Thyroid gland (tissue), 4 donors: ENCODE measurements at regions not wholly inside any gene's neighbourhood (a gene's known extent, or its start where the extent isn't known, plus 50 kb on each side); places are given as distances from the start of the nearest gene placed in this dataset.

ENCODE experiments used
- DNase-seq, 2 donors: peaks; one replicate each; pipeline ENCODE4 v3.0.0-alpha.2; 2019
- H3K27ac ChIP-seq, 3 donors: fragments of 200-600 bp; sonication (generic); 1 replicate in 2 of 3; 2 replicates in 1 of 3; pipeline ENCODE4 v1.5.1; 2016 to 2019; ENCODE audit warnings: mild to moderate bottlenecking in 1 of 3, moderate library complexity in 1 of 3
- H3K27me3 ChIP-seq: fragments of 200-600 bp; sonication (generic); one replicate; pipeline ENCODE4 v1.5.1; 2019
- H3K36me3 ChIP-seq, 2 donors: fragments of 200-600 bp; sonication (generic); one replicate each; pipeline ENCODE4 v1.5.1; 2016 to 2019
- H3K4me1 ChIP-seq, 2 donors: fragments of 200-600 bp; sonication (generic); one replicate each; pipeline ENCODE4 v1.5.1; 2017 to 2019
- H3K4me3 ChIP-seq, 3 donors: fragments of 200-600 bp; sonication (generic); replicated peaks in 1 of 3; 1 replicate in 2 of 3; 2 replicates in 1 of 3; pipeline ENCODE4 v1.5.1; 2016; ENCODE audit warnings: mild to moderate bottlenecking in 1 of 3
- H3K9me3 ChIP-seq: fragments of 200-600 bp; sonication (generic); one replicate; pipeline ENCODE4 v1.5.1; 2017
- POLR2A ChIP-seq, 2 donors: fragments of 450-650 bp; IDR thresholded peaks; one replicate each; pipeline ENCODE4 v1.6.1; 2017; ENCODE audit warnings: antibody characterized with exemption in 2 of 2, mild to moderate bottlenecking in 2 of 2, moderate library complexity in 1 of 2
- WGBS, 2 donors: methylation state at CpG; one replicate each; pipeline ENCODE4 v1.1.5; 2017; 5-methylcytosine and 5-hydroxymethylcytosine counted together
- intact Hi-C: fragments of 100-400 bp; cut with DNase I; formaldehyde crosslinking; loops from one replicate; pipeline ENCODE4 v1.15.1; 2023
- TF ChIP-seq, protein P1 (sequence below), 6 experiments: fragments of 200-600 bp in 3 of 6; fragments of 450-650 bp in 3 of 6; sonication (generic) in 3 of 6; IDR thresholded peaks; one replicate each; pipeline ENCODE4 v1.5.1; 2016 to 2019; ENCODE audit warnings: antibody characterized with exemption in 6 of 6, mild to moderate bottlenecking in 2 of 6, inconsistent platforms in 1 of 6, moderate library complexity in 1 of 6

DNA sequence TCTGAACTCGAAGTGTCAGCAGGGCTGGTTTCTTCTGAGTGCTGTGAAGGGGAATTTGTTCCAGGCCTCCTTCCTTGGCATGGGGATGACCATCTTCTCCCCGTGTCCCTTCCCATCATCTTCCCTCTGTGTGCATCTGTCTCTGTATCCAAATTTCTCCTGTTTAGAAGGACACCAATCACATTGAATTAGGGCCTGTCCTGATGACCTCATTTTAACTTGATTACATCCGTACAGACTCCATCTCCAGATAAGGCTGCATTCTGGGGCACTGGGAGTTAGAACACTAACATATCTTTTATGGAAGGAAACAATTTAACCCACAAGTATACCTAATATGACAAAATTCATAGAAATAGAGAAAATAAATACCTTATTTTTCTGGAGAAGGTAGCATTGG is 76.8 kb upstream of the ANKRD1 start:
- no peak for TF ChIP-seq POLR2A (IDR thresholded peaks at IDR 0.05)
- TF ChIP-seq, protein P1, sequence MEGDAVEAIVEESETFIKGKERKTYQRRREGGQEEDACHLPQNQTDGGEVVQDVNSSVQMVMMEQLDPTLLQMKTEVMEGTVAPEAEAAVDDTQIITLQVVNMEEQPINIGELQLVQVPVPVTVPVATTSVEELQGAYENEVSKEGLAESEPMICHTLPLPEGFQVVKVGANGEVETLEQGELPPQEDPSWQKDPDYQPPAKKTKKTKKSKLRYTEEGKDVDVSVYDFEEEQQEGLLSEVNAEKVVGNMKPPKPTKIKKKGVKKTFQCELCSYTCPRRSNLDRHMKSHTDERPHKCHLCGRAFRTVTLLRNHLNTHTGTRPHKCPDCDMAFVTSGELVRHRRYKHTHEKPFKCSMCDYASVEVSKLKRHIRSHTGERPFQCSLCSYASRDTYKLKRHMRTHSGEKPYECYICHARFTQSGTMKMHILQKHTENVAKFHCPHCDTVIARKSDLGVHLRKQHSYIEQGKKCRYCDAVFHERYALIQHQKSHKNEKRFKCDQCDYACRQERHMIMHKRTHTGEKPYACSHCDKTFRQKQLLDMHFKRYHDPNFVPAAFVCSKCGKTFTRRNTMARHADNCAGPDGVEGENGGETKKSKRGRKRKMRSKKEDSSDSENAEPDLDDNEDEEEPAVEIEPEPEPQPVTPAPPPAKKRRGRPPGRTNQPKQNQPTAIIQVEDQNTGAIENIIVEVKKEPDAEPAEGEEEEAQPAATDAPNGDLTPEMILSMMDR (IDR thresholded peaks at IDR 0.05), result no peak
- intact Hi-C loops, result no loop called here
- 84 to 85% methylated on average over 3 of the region's 3 CpGs for WGBS, 2 donors
- Histone ChIP-seq H3K27ac (no peak overlapping the region), H3K27me3 (no peaks in the 10 kb centered on the region), H3K4me3 (no peak overlapping the region), H3K9me3 (no peaks in the 10 kb centered on the region), H3K36me3 (no peaks in the 10 kb centered on the region), H3K4me1 (no peaks in the 10 kb centered on the region)
- no peak for DNase-seq

DNA sequence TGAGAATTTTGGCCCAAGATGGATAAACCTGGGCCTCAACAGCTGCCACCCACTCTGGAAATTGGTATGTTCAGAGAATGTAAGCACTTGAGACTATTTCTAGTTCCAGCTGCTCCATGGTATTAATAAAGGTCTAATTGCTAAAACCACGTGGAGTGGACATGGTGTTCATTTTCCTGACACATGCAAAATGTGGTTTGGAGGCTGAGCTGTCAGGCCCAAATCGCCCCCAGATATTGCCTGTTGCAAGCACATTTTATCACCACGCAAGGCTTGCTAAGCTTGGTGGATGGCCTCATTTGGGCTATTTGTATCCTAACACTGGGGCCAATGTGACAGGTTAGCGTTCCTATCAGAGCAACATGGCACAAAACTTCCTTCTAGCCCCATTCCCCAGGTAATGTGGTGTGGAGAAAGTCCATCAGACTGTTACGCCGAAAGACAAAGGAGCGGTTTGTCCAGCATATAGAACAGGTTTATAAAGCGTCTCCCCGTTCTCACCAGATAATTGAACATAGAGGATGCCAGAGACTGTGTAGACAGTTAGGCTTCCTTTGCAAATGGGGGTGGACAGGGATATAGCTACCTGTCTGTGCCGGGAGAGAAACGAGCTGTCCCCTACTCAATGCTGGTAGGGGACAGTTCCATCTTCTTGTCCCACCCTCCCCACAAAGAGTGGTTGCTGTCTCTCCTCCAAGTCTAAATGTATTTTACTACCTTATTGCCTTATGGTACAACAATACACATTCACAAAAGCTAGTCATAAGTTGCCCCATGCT is 78.0 kb upstream of the ANKRD1 start:
- no peak for TF ChIP-seq POLR2A (IDR thresholded peaks at IDR 0.05)
- TF ChIP-seq, protein P1 (IDR thresholded peaks at IDR 0.05), result no peak
- H3K27ac ChIP-seq, result no peak overlapping the region
- H3K4me1 ChIP-seq, result no peaks in the 10 kb centered on the region
- intact Hi-C loops, result no loop called here
- no peak for DNase-seq
- WGBS, 2 donors, result 87 to 91% methylated on average over 11 of the region's 11 CpGs
- no peaks in the 10 kb centered on the region for H3K27me3 ChIP-seq
- no peaks in the 10 kb centered on the region for H3K9me3 ChIP-seq
- H3K4me3 ChIP-seq, result no peak overlapping the region
- no peaks in the 10 kb centered on the region for H3K36me3 ChIP-seq

DNA sequence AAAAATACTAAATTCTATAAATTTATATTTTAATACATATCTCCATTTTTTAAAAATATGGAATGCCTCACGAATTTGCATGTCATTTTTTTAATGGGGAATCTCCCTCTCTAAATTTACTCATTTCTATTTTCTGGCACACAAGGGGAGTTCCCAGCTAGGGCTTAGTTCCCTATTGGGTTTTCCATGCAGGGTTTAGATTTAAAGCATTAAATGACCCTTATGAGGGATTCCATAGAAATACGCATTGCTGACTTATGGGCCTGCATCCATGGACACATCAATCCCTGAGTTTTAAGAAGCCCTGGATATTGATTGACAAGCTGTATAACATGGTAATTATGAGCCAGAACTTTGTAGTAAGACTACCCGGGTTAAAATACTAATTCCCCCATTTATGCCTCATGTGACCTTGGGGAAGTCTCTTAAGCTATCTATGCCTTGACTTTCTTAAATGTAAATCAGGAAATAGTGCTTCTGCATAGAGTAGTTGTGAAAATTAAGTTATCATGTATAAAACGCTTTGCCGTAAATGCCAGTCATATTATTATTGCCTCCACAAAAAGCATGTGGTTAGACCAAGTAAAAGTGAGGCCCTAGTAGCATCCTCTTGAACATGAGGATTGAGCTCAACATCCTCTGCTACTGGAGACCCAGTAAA is 78.8 kb upstream of the ANKRD1 start:
- intact Hi-C loops, result no loop called here
- WGBS, 2 donors, result 86 to 88% methylated on average over 5 of the region's 5 CpGs
- no peaks in the 10 kb centered on the region for H3K36me3 ChIP-seq

DNA sequence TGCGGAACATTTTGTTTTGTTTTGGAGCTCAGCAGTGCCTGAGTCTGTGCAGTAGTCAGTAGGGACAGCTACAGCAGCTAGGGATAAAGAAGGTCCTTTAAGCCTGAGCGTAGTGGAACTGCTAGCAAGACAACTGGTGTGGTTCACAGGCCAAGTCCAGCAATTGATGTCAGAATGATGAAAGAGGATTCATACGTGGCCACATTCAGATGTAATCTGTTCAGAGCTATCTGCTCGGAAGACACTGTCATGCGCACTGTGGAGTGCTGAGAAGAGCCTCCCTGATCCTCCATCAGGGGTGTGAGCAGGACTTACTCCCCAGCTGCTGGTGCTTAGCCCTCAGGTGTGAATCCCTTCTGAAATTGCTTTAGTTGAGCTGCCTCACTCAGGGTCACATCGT is 79.6 kb upstream of the ANKRD1 start:
- intact Hi-C loops, result no loop called here
- Histone ChIP-seq H3K27ac (no peak overlapping the region), H3K4me1 (no peaks in the 10 kb centered on the region), H3K36me3 (no peaks in the 10 kb centered on the region), H3K27me3 (no peaks in the 10 kb centered on the region), H3K4me3 (no peak overlapping the region), H3K9me3 (no peaks in the 10 kb centered on the region)
- TF ChIP-seq, protein P1 (IDR thresholded peaks at IDR 0.05), result no peak
- no peak for TF ChIP-seq POLR2A (IDR thresholded peaks at IDR 0.05)
- no peak for DNase-seq
- WGBS, 2 donors, result 91 to 94% methylated on average over 6 of the region's 6 CpGs

More for the DNA sequence above, 78.8 kb upstream of the ANKRD1 start:
- no peak for TF ChIP-seq POLR2A (IDR thresholded peaks at IDR 0.05)
- TF ChIP-seq, protein P1 (IDR thresholded peaks at IDR 0.05), result no peak
- H3K9me3 ChIP-seq, result no peaks in the 10 kb centered on the region
- no peaks in the 10 kb centered on the region for H3K27me3 ChIP-seq
- no peaks in the 10 kb centered on the region for H3K4me1 ChIP-seq
- no peak overlapping the region for H3K27ac ChIP-seq
- no peak overlapping the region for H3K4me3 ChIP-seq
- DNase-seq, result no peak

DNA sequence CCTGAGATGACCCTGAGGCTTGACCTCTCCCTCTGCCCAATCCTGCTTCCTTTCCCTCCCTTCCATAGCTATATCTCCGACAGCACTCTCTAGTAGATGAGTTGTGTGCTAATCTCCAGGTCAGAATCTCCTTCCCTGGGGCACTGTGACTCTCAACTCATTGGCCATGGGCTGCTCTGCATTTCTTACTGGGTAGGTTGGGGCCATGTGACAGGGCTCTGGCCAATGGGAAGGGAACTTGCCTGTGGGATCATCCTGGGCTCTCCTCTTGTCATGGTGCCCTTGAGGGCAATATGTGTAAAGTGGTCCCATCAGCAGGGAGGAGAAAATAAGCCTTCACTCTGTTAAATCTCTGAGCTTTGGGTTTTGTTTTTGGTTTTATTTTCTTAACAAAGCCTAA is 80.1 kb upstream of the ANKRD1 start:
- no peak for DNase-seq
- intact Hi-C loops, result no loop called here
- 91 to 96% methylated on average over 1 of the region's 1 CpG for WGBS, 2 donors
- Histone ChIP-seq H3K9me3 (no peaks in the 10 kb centered on the region), H3K36me3 (no peaks in the 10 kb centered on the region), H3K27me3 (no peaks in the 10 kb centered on the region), H3K4me3 (no peak overlapping the region), H3K27ac (no peak overlapping the region), H3K4me1 (no peaks in the 10 kb centered on the region)
- no peak for TF ChIP-seq POLR2A (IDR thresholded peaks at IDR 0.05)
- TF ChIP-seq, protein P1 (IDR thresholded peaks at IDR 0.05), result no peak
